ENCODE measurements at regions not wholly inside any gene's neighbourhood (a gene's known extent, or its start where the extent isn't known, plus 50 kb on each side); places are given as distances from the start of the nearest gene placed in this dataset.

- TF ChIP-seq CTCF (conservative IDR thresholded peaks at IDR 0.05; ENCODE audit: low read length) (no peak), EZH2phosphoT487 (IDR thresholded peaks at IDR 0.05; ENCODE audit: borderline replicate concordance, low read depth, low read length) (no peak)
These were observed 130.6 kb downstream of the CEP57L1 start for GRCh38 chr6:109225946-109226345.
